Astrocyte (in vitro differentiated cells and primary cell): ENCODE measurements at regions not wholly inside any gene's neighbourhood (a gene's known extent, or its start where the extent isn't known, plus 50 kb on each side); places are given as distances from the start of the nearest gene placed in this dataset.

Experiments used
- CTCF ChIP-seq: IDR thresholded peaks from 2 replicates; pipeline ENCODE4 v1.5.1; 2011; ENCODE audit warnings: low read depth, mild to moderate bottlenecking, inconsistent platforms, low read length, moderate library complexity; ENCODE audit not compliant: insufficient read depth
- EZH2 ChIP-seq: IDR thresholded peaks from 2 replicates; pipeline ENCODE4 v1.6.1; 2012; ENCODE audit warnings: mild to moderate bottlenecking, low read length, inconsistent platforms; ENCODE audit not compliant: insufficient read depth

GRCh38 chr13:103143432-103143831, 77.2 kb upstream of the SLC10A2 start:
- TF ChIP-seq CTCF: no peak
- no peak for TF ChIP-seq EZH2
